ENCODE measurements at regions not wholly inside any gene's neighbourhood (a gene's known extent, or its start where the extent isn't known, plus 50 kb on each side); places are given as distances from the start of the nearest gene placed in this dataset.

GRCh38 chr4:103449296-103450023 lies 251.3 kb upstream of the CENPE start:
- no peak for TF ChIP-seq CTCF (IDR thresholded peaks at IDR 0.05; ENCODE audit: low read depth, low read length)
- no peak for TF ChIP-seq MYC (IDR thresholded peaks at IDR 0.05; ENCODE audit: low read depth, low read length)

Measured in NB4 (cell line).